B cell (primary cell): ENCODE measurements at regions not wholly inside any gene's neighbourhood (a gene's known extent, or its start where the extent isn't known, plus 50 kb on each side); places are given as distances from the start of the nearest gene placed in this dataset.

Experiments used
- CTCF ChIP-seq: fragments of 200-600 bp; IDR thresholded peaks from one replicate; pipeline ENCODE4 v1.8.0; 2022; ENCODE audit warnings: antibody characterized with exemption, mild to moderate bottlenecking
- EZH2 ChIP-seq: IDR thresholded peaks from 2 replicates; pipeline ENCODE4 v1.6.1; 2012; ENCODE audit warnings: borderline replicate concordance, low read depth, mild to moderate bottlenecking, moderate library complexity, low read length; ENCODE audit not compliant: insufficient read depth, poor library complexity, severe bottlenecking

DNA sequence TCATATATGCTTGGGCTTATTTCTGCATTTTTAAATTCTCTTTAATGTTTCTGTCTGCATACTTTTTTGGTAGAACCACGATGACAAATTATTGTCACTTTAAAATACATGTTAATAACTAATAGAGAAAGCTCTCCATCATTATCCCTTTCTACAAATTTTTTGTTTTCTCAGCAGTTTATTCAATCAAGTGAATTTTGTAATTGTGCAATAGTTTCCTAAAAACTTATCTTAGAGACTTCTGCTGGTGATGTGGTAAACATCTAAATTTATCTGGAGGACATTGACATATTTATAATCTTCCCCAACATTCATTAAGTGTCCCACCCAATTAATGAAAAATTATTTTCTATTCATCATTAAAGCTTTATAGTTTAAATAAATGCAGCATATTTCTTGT, 215.3 kb downstream of the MEX3B start:
- no peak for TF ChIP-seq CTCF
- no peak for TF ChIP-seq EZH2
